Middle frontal gyrus (tissue), 1 donor: ENCODE measurements at regions not wholly inside any gene's neighbourhood (a gene's known extent, or its start where the extent isn't known, plus 50 kb on each side); places are given as distances from the start of the nearest gene placed in this dataset.
"Not testable (repeated sequence)": the region's sequence is repeated elsewhere in the genome, so short reads cannot be mapped to it uniquely, and the experiment has no call there.

Experiments
- DNase-seq: peaks from one replicate; pipeline ENCODE4 v3.0.0-alpha.2; 2015; ENCODE audit warnings: low spot score; ENCODE audit errors: extremely low spot score

DNA sequence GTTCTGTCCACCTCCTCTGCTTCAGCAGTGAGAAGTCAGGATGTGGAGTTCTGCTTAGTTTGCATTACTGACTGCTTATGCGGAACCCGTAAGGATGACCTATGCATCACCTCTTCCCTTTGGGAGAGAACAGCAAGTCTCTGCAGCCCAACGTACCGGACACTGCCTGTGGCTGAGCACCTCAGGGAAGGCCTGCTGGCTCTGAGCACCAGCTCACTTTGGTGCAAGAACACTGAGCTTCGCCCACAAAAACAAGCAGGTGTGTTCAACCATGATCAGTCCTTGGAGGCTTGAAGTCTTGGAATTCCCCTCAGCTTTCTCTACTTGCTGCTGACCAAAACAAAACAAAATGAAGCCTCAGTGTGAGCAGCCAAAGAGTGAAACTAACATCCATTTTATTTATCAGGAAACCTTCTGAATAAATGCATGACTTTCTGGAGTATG is 52.7 kb upstream of the NCK2 start:
- no peak for DNase-seq

DNA sequence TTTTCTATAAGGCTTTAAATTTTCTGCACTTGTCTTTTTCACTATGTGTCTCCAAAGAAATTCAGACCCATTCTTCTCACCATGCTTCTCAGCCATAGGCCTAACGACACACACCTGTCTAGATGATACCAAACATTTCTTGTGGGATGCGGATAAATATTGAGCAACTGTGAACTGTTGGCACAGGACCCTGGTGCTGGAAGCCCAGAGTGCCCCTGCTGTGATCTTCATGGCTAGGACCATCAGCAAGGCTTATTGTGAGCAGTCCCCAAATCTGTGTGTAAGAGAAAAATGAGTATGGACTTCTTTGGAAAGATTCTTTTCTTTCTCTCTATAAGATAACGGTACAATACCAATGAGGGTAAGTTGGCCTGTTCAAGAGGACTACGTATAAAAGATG is 54.1 kb upstream of the NCK2 start:
- no peak for DNase-seq

DNA sequence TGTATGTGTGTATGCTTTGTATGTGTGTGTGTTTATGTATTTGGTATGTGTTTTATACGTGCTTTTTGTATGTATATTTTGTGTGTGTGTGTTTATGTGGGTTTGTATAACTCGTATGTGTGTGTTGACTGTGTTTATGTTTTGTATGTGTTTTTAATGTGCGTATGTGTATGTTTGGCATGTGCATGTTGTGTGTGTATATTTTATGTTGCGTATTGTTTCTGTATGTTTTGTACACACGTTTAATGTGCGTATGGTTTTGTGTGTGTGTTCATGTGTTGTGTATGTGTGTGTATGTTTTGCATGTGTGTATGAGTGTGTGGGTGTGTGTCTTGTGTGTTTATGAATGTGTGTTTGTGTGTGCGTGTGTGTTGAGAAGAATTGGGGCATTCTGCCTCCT is 55.2 kb upstream of the NCK2 start:
- no peak for DNase-seq

GRCh38 chr2:105688946-105689345 is 55.8 kb upstream of the NCK2 start:
- no peak for DNase-seq

DNA sequence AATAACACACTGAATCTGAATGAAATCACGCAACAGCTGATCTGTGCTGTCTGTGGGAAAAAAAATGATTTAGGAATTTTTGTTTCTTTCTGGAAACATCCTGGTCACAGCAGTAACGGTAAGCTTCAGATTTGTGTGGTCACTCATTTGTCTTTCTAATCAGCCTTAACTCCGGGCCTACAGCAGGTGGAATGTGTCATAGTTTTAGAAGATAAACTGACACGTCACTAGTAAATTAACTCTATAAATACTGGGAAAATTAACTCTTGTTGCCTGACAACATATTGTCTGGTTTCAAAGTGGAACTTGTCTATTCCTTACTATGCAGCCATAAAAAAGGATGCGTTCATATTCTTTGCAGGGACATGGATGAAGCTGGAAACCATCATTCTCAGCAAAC is 58.1 kb upstream of the NCK2 start:
- DNase-seq: no peak

DNA sequence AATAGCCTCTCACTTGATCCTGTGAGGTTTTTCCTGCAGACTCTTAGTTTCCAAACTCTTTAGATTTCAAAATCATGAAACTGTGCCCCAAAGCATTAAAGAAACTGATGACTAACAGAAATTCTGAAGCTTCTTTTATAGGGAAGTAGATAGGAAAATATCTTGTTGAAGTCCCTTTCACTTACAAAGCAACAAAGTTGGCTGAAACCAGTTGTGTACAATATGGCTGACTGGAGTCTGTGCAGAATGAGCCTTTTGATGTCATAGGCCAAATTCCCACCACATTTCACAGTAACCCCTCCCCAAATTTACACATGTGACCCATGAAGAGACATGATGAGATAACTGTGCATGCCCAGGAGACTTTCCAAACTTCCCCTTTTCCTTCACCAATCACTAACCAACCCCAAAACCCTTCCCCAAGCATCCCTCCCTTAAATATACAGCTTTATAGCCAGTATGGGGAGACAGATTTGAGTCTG is 61.7 kb upstream of the NCK2 start:
- no peak for DNase-seq

GRCh38 chr2:105682401-105682800 is 62.3 kb upstream of the NCK2 start:
- no peak for DNase-seq

GRCh38 chr2:105681927-105682326 is 62.8 kb upstream of the NCK2 start:
- no peak for DNase-seq

GRCh38 chr2:105680357-105680756 is 64.4 kb upstream of the NCK2 start:
- no peak for DNase-seq

GRCh38 chr2:105678346-105678745 is 66.4 kb upstream of the NCK2 start:
- no peak for DNase-seq

DNA sequence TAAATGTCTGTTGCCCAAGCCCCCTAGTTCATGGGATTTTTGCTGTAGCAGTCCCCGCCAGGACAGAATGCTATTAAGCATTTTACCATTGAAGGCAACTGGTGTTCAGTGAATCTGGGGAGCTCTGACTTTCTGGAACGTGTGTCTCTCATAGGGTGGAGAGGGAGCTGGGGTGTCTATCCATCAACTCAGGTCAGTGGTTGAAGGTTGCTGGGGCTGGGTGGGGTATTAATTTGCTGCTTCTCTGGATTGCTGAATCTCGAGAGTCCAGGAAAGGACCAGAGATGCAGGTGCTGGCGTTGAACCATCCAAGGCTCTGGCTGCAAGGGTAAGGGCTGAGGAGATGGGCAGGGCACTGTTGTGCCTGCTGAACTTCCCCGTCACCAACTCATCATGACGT is 66.8 kb upstream of the NCK2 start:
- DNase-seq: no peak

GRCh38 chr2:105675841-105676240 is 68.9 kb upstream of the NCK2 start:
- DNase-seq: no peak

DNA sequence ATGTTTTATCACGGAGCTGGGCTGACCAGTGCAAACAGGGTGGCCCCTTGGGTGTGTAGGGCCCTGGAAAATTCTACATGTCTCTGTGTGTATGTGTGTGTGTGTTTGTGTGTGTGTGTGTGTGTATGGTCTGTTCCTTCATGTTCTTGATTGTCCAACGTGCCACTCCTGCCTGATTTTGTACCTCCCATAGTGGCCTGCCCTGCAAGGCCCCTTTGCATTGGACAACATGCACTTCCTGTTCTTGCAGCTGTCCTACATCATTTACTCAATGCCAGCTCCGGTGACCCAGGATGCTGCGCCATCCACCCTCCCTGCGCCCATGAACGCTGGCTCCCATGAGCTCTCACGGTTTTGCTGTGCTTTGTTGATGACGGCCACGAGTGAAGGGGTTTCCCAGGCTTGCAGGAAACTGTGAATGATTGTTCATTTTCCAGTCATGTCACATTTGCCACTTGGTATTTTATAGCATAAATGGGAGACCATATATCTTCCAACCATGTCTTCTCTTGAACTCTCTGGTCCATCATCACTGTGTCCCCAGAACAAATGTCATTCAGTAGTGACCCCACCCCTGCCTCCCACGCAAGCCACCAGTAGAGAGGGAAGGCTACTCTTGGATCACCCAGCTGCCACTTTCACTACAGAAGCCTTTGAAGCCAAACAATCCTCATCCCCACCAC is 69.7 kb upstream of the NCK2 start:
- DNase-seq: no peak

DNA sequence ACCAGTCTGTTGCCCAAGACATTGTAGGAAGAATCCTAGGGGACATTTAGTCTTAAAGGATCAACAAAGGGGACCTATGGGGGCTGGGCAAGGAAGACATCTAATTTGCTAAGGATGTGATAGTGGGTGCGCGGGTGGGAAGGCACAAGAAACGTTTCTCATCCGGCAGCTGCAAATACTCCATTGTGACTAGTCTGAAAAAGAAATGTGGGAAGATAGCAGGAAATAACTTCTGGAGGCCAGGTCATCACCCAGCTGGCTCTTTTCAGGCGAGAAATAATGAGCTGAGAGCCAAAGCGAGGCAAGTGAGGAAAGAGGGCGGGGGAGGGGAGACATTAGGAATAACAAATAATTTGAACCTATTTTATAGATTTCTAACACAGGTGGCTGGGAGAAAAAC is 70.3 kb upstream of the NCK2 start:
- no peak for DNase-seq

- no peak for DNase-seq
These were observed 73.6 kb upstream of the NCK2 start for GRCh38 chr2:105671156-105671555.

GRCh38 chr2:105669384-105669891 is 75.3 kb upstream of the NCK2 start:
- no peak for DNase-seq

DNA sequence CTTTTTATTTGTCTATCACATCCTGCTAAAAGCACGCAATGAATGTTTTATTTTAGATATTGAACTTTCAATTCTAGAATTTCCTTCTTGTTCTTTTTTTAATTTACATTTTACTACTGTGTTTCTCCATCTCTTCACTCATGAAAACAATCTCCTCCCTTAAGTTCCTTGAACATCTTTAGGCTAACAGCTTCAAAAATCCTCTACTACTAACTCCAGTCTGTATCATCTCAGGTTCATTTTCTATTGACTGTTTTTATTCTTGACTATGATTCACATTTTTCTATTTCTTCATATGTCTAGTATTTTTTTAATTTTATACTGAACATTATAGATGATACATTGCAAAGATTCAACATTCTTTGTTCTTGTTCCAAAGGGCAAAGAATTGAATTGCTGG is 79.2 kb upstream of the NCK2 start:
- DNase-seq: no peak

GRCh38 chr2:105660489-105660888 is 84.2 kb upstream of the NCK2 start:
- DNase-seq: no peak

DNA sequence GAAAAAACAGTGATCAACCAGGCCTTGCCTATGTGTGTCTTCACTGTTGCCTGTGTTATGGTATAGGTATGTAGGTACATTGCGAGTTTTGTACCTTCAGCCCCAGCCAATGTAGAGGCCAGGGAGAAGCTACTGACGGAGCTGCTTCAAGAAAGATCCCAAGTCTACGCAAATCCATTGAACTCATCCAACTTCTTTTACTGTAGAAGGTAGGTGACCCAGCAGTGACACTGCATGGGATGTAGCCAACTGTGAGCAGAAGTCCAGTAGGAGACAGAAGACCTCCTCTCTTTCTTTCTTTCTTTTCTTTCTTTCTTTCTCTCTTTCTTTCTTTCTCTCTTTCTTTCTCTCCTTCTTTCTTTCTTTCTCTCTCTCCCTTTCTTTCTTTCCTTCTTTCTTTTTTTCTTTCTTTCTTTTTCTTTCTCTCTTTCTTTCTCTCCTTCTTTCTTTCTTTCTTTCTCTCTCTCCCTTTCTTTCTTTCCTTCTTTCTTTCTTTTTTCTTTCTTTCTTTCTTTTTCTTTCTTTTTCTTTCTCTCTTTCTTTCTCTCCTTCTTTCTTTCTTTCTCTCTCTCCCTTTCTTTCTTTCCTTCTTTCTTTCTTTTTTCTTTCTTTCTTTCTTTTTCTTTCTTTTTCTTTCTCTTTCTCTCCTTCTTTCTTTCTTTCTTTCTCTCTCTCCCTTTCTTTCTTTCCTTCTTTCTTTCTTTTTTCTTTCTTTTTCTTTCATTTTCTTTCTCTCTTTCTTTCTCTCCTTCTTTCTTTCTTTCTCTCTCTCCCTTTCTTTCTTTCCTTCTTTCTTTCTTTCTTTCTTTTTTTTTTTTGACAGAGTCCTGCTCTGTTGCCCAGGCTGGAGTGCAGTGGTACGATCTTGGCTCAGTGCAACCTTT is 88.7 kb upstream of the NCK2 start:
- not testable (repeated sequence) for DNase-seq

- no peak for DNase-seq
These were observed 89.5 kb upstream of the NCK2 start for GRCh38 chr2:105655244-105655643.

DNA sequence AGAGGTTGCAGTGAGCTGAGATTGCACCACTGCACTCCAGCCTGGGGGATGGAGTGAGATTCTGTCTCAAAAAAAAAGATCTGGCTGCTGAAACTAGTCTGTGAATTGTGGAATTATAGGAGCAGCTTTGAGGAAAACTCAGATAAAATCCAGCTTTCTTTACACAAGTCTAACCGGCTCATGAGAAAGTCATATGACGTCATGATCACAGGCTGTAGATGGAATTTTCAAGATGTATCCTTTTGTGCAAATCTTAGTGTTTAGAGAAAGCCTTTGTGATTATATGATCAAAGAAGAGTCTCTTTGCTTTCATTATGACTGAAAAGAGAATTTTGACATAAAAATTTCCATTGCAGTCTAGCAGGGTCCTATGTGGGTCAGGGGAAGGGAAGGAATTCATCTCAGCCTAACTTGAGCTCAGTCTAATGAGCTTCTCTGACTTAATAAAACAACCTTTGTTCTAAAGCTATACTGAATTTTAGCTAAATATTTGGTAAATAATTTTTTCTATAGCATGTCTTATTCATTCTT is 90.2 kb upstream of the NCK2 start:
- DNase-seq: no peak

DNA sequence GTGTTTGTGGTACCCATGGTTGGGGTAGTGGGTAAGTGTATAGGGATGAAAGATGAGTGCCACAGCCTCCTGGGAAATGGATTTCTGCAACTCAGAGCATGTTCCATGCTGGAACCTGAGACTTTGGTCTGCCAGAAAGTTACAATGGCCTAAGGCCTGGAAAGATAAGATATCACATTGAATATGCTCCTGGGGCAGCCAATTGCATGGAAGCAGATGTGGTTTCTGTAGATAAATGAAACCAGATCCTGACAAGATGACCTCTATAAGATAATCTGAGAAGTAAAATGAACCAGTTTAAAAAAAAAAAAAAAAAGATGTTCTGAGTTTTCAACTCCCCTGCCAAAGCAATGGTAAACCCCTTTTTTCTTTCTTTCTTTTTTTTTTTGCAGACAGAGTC is 91.4 kb upstream of the NCK2 start:
- DNase-seq: no peak
